NCI-H526 treated with DMSO at 0.1 percent for 48 hours (cell line): ENCODE measurements at regions not wholly inside any gene's neighbourhood (a gene's known extent, or its start where the extent isn't known, plus 50 kb on each side); places are given as distances from the start of the nearest gene placed in this dataset.

ENCODE experiments used
- DNase-seq: peaks from one replicate; lab custom pipeline; 2025; lab: John Stamatoyannopoulos, UW

DNA sequence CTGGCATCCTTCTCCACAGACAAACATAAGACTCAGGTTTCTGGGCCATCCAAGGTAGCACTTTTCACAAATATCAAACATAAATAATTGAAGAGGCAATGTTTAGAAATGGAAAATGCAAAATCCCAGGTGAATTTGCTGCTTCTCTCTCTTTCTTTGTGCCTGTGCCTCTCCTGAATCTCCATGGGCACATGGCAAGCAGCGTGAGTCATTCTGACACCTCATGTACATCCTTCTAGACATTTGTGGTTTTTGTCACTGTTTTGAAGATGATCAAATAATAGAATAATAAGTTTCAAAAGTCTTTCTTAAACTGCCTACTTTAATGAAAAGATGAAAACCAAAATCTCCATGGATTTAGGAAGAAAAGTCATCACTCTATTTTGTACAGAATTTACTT is 60.3 kb upstream of the RAB11FIP2 start:
- DNase-seq: no peak

DNA sequence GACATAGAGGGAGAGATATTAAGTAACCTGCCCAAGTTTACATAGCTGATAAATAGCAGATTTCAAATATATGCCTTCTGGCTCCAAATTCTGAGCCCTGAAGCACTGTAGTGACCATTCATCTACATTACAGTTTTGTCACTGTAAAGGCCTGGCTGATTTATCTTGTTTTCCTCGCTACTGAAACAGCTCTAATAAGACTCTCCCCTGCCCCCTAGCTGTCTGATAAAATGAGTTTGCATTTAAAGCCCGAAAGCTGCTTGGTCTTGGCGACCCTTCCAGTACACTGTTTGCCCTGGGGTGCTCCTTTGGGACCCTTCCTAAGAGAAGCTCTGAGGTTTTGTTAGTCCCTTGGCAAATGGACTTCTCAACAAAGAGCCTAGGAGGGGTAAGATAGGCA is 59.7 kb upstream of the RAB11FIP2 start:
- DNase-seq: no peak

GRCh38 chr10:118102121-118102520 is 55.4 kb upstream of the RAB11FIP2 start:
- DNase-seq: no peak

GRCh38 chr10:118101501-118101900 is 54.8 kb upstream of the RAB11FIP2 start:
- no peak for DNase-seq
